HG03378 (cell line): ENCODE measurements at regions not wholly inside any gene's neighbourhood (a gene's known extent, or its start where the extent isn't known, plus 50 kb on each side); places are given as distances from the start of the nearest gene placed in this dataset.

Experiments
- ATAC-seq: cut with Tn5 transposase; IDR thresholded peaks from one replicate; pipeline ENCODE4 v1.9.1; 2021; ENCODE audit warnings: mild to moderate bottlenecking, moderate library complexity; ENCODE audit not compliant: unreplicated experiment

- no peak for ATAC-seq
These were observed 137.0 kb upstream of the DPT start for GRCh38 chr1:168865850-168866620.

GRCh38 chr1:168867941-168868634, 139.1 kb upstream of the DPT start:
- ATAC-seq, result no peak

- ATAC-seq, result no peak
These were observed 142.5 kb upstream of the DPT start for GRCh38 chr1:168871531-168871930.

DNA sequence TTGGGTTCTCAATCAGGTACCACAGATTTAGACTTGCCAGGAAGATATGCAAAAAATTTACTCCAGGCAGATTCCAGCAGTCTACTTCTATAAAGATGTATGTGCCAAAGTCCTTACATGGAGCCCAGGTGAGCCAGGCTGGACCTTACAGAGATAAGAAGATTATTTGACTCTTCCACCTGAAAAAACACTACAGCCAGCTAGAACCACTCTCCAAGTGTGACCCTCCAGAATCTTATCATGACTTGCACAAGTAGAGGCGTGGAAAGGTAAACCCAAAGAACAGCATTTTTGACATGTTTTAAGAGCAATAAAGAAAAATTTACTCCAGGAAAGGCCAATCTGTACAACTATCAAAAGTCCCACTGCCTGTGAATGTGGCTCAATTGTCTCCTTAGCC, 146.8 kb upstream of the DPT start:
- ATAC-seq, result no peak

- ATAC-seq, result no peak
These were observed 147.8 kb upstream of the DPT start for GRCh38 chr1:168876830-168877229.

GRCh38 chr1:168879896-168880734, 151.1 kb upstream of the DPT start:
- no peak for ATAC-seq

DNA sequence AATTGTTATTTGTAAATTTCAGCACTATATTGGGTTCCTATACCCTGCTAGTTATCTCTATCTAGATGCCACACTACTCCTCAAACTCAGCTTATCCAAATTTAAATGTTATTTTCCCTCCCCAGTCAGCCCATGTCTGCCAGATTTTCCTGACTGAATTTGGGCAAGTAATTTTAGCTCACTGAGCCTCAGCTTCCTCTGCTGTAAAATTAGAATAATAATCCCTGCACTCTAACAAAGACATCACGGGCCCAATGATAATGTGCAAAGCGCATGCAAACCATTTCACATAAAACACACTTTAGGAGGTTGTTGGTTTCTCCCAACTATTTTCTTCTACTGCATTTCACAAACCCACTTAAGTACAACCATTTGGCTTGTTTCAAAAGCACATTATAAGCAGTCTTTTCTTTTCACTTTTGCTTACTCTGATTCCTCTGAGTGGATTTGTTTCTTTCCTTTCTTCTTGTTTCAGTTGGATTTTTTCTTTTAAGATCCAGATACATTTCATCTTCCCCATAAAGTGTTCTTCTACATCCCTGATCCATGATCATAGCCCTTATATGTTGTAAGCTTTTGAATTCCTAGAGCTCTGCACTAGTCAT, 152.8 kb upstream of the DPT start:
- ATAC-seq, result no peak

GRCh38 chr1:168887381-168887780, 158.4 kb upstream of the DPT start:
- ATAC-seq, result no peak

DNA sequence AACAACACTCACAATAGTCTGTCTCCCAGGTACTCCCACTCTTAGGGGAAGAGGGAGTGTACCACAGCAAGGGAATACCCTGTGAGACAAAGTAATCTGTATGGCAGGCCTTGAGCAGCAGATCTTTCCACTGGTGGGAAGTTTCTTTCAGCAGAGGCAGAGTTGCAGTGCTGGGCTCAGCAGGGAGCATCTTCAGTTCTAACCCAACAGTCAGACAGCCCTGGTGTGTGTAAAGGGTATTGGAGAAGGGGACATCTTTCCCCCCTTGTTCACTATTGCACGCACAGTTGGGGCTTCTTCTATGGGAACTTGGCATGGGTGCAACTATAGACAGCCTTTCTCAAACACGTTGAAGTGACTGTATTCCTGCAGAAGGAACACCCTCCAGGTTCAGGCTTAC, 159.4 kb upstream of the DPT start:
- no peak for ATAC-seq

DNA sequence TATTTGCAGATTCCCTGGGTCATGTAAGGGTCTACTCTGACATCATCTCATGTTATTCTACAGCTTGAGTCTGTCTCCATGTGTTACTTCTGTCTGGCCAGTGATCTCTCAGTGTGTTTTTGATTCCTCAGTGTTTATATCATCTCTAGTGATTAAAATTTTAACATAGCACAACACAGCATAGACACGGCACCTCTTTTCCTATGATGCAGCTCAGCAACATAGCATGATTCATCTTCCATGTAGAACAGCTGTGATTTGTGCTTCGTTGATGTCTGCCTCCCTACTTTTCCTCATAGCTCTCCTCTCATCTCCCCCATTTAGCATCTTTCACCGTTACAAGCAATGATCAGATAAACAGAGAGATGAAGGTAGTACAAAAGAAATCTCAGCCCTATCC, 163.9 kb upstream of the DPT start:
- no peak for ATAC-seq

DNA sequence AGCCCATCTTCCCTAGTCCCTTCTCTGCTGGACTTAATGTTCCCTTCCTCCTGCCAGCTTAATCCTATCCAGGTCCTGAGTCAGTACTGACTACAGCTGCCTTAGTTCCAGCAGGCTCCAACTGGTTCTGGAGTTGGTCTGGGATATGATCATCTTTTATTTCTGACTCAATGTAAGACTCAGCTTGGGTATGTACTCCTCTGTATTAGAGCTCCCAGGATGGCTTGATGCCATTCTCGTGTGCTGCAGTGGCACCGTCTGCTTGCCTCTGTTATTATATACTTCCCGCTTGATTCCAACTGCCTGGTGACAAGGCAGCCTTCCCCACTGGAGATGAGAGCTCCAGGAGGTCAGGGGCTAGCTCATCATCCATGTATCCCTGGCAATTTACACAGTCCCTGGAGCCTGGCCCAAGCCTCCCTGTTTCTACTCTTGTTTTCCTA, 164.4 kb upstream of the DPT start:
- ATAC-seq, result no peak

DNA sequence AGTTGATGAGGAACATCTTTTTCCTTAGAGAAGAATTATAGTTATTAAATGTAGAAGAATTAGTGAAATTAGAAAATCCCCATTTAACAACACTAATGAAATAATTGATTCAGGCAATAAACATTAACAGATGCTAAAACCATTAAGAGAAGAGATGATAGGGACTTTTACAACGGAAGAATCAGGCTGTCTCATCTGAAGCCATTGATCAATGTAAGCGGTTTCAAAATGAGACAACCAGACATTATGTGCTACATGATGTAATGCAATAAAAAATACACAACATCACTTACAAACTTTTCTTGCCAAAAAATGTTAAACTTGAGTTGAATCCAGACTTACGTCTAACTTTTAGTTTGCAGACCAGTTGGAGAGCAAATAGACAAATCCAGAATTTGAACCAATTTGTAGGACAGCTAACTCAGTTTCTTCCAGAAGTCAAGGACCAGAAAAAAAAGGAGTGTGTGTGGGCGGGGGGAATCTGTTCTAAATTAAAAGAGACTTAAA, 165.4 kb upstream of the DPT start:
- ATAC-seq, result no peak

DNA sequence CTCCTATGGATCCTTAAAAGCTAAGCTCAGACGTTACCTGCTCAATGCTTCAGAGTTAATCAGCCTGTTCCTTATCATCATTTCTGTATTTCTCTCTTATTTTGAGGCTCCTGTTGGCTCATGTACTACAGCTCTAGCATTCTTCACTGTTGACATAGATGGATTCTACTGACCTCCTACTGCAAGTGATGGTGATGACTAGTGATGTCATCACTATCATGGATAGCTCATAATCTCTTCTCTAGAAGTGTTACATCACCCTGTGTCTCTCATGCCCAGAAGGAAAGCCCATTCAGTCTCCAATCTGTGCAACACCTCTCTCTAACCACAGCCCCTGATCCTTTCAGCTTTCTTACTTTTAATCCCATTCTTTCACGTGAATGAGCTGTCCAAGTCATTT, 168.2 kb upstream of the DPT start:
- no peak for ATAC-seq

GRCh38 chr1:168903237-168903830, 174.3 kb upstream of the DPT start:
- no peak for ATAC-seq

DNA sequence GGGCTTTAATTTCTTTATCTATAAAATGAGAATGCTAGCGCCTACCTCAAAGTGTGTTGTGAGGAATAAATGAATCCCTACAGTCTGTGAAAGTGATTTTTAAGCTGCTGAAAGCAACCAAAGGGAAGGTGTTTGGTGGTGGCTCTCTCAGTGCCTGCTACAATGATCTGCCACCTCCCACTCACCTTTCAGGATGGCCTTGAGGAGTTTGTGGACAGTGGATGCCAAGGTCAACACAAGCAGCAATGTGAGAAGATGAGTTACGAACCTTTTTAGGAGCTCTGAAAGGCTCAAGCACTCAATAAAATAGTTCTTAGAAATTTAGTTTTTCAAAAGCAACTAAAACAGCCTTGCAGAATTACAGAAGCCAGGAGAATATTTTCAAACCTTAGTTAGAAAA, 176.6 kb upstream of the DPT start:
- no peak for ATAC-seq

DNA sequence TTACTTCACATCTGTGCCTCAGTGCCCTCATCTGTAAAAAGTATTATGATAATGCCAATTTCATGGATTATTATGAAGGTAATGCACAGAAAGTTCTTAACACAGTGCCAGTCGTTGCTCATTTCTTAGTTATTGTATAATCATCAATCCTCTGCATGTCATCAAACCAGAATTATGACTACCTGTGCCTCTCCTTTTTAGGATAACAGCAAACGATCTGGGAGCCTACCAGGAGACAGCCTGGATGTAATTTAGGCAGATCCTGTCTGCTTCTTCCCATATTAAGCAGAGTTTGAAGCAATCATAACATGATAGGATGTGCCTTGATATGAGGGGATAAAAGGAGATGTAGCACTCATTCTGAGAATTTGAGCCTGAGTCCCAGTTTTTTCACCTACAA, 177.4 kb upstream of the DPT start:
- ATAC-seq, result no peak

DNA sequence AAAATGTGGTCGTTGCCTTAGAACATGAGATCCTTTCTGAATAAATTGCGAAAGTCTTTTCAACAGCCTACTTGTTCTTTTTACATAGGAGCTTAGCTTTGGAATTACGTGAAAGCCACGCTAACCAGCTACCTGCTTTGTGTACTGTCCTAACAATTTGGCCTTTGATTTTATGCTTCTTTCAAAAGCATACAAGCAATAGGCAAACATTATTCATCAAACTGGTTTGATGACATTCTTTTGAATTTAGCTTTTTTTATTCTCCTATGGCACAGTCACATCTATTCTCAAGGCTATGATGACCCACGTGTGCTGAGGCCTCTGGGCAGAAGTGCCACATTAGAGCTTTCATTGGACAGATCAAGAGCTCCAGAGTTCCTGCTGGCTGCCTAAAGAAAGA, 178.0 kb upstream of the DPT start:
- no peak for ATAC-seq

GRCh38 chr1:168907786-168908348, 178.9 kb upstream of the DPT start:
- no peak for ATAC-seq

GRCh38 chr1:168910403-168910802, 181.4 kb upstream of the DPT start:
- no peak for ATAC-seq

DNA sequence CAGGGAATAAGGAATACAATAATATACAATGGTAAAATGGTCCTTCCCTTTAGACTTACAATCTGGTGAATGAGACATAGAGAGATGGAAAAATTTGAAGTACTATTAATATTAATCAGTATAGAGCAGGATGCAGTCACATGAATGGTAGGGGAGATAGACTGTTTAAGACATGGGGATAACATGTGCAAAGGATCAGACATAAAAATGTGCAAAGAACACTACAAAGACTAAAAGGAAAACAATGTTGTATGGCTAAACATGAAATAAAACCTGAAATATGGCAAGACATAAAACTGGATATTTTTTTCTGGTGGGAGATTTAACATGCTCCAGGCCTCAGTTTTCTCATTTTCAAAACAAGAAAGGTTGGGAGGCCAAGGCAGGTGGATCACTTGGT, 182.4 kb upstream of the DPT start:
- no peak for ATAC-seq
